ENCODE measurements at regions not wholly inside any gene's neighbourhood (a gene's known extent, or its start where the extent isn't known, plus 50 kb on each side); places are given as distances from the start of the nearest gene placed in this dataset.

DNA sequence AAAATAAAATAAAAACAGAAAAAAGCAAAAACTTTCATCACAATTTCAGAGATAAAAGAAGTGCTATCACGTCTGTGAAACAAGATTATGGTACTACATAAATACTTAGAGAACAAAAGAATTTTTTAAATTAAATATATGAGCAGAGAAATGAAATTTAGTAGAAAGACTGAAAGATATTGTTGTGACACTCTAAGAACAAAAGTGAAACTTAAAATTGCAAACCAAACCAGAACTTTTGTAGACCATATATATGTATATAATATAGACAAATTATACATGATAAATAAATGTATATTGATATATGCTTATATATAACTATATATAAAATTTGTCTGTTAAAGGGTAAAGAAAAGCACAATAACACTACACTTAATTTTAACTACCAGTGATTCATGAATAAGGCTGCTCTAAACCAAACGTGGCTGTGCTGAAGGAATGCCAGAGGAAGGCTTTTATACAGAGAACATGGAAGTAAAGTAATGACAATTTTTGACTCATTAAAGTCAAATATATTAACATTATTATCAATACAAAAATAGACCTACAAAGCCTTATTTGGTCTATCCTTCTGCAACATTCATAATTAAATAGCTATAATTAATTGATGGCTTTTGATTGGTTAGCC is 1516.7 kb upstream of the PCDH20 start:
- no peak for DNase-seq

DNA sequence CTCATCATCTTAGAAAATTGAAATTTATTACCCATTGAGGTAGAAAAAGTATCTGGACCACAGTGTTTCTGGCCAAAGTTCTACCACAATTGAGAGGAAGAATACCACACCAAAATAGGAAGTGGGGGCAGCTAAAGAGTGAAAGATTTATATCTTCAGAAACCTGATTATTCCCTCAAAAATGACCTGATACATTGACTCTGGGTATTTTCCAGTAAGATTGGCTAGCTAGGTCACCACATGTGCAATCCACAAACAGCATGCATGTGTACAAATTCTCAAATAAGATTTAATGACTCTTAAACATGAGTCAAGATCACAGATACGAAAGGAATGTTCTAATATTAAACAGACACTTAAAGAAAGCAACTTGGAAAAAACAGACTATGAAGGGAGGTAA is 1516.2 kb upstream of the PCDH20 start:
- no peak for DNase-seq

DNA sequence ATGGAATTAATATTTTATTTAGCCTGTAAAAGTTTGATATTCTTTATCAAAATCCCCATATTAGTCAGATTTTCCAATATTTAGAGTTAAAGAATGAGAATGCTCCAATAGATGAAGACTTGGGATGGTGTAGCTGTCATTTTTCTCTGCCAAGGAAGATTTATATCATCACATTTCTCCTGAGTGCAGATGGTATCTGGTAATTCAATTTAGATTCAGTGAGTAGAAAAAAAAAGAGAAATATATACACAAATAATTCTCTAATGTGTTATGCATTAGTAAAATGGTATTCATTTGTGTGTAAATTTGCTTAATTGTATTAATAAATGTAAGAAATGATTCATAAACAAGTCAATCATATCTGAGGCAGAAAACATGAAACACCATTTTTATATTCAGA is 1508.7 kb upstream of the PCDH20 start:
- DNase-seq: no peak

DNA sequence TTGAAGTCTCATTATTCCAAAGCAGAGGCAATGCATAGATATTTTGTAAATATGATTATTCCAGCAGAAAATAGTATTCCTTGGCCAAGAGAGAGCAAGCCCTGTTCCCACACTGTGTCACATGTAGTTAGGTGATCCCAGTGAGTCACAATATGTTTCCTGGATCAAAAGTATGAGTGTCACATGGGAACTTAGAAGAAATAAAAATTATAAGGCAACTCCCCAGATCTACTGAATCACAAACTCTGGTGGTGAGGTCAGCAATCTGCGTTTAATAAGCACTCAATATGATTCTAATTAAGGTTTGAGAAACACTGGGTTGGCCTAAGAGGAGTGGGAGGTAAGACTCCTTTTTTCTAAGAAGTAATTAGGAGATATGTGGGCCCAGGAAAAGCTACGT is 1504.5 kb upstream of the PCDH20 start:
- DNase-seq: no peak

DNA sequence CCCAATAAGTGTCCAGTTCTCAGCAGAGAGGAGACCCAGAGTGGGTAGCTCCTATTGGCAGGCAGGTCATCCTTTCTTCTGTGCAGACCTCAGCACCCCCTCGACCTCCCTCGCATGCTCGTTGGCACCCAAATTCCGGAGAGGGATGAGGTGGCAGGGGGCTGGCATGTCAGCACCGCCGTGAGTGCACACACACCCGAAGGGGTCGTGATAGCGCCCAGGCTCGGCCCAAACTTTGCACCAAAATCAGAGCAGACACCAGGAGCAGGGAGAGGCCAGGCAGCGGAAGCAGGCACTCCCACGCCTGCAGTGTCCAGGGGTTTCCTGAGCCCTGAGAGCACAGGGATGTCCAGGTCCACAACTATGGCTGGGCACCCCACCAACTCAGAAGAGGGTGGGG is 1503.8 kb upstream of the PCDH20 start:
- DNase-seq: no peak

DNA sequence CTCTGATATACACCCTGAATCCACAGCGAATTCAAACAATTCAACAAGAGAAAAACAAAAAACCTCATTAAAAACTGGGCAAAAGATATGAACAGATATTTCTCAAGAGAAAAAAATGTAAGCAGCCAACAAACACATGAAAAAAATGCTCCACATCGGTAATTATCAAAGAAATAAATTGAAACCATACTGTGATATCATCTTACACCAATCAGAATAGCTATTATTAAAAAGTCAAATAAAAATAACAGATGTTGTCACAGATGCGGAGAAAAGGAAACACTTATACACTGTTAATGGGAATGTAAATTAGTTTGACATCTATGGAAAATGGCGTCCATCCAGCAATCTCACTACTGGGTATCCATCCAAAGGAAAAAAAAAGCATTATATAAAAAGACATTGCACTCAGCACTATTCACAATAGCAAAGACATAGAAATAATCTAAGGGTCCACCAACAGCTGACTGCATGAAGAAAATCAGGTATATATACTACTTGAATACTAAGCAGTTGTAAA is 1495.0 kb upstream of the PCDH20 start:
- no peak for DNase-seq

DNA sequence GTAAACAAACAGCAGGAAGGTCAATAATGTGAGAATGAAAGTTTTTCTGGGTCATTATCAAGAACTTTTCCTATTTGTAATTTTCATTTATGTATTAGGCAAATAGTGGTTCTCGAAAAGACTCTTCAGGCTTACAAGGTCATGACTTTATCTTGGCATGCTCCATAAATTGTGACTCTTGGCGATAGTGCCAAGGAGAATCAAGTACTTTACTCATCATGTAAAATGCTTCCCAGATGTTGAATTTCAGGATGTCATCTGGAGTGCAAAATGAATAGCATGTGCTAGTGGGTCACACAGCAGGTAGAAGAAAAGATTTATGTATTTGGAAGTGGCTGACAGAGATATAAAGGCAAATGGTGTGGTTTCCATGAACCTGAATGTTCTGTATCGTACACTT is 1492.7 kb upstream of the PCDH20 start:
- no peak for DNase-seq

DNA sequence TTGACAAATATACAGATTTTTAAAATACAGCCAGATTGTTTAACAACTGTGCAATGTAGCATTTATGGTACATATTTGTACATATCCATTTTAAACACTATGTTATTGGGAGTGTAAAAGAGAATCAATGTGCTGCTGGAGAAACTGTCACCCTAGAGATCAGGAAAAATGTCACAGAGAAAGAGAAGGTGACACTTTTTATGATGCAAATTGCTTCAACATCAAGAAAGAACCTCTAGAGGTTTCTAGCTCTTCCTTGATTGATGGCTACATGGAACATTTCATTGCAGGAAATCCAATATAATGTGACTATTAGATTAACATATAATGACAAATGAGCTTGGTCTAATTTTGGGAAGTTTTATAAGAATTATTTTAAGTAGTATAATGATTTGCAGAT is 1491.2 kb upstream of the PCDH20 start:
- no peak for DNase-seq

DNA sequence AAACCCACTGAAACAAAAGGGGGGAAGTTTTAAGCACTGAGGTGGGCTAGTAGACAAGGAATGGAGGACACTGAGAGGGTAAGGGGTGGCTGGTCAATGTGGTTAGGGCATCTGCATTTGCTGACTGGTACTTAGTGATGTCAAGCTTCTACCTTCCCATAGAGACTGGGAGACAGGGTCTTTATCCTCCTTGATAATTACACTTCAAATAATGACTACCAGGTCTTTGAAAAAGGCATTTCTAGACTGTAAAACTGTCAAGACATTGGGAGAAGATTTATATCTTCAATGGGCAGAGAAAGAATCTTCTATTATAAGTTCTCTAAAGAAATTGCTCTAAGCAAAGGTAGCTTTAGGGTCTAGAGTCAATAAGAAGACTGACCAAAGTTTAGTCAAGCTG is 1490.8 kb upstream of the PCDH20 start:
- no peak for DNase-seq

DNA sequence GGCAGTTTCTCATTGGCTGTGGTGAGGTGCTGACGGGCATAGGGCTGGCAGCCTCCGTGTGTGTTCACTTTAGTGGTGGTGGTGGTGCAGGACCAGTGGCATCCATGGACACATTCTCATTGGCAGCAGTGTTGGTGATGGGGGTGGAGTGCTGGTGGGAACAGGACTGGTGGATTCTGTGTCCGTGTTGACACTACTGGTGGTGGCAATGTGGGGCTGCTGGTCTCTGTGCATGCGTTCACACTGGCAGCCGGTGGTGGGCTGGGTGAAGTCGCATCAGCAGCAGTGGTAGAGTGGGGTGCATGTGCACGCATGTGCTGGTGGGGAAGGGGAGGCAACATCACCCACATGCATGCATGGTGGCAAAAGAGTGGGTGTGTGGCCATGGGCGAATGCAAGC is 1471.4 kb upstream of the PCDH20 start:
- no peak for DNase-seq

DNA sequence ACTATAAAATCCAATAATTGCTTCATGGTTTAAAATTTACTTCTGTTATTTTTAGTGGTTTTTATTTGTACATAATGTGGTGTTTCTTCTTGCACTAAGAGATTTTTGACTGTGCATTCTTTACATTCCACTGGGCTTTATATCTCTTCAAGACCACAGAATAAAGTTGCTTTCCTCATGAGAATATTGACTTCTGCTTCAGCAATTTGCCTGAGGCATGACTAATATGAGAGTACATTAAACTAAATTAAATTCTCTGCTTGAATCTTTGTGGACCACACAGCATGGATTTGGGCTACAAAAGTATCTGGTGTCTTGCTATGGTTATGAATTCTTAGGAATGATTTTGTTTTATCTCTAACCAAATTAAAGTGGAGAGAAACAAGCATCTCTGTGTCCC is 1463.4 kb upstream of the PCDH20 start:
- no peak for DNase-seq

DNA sequence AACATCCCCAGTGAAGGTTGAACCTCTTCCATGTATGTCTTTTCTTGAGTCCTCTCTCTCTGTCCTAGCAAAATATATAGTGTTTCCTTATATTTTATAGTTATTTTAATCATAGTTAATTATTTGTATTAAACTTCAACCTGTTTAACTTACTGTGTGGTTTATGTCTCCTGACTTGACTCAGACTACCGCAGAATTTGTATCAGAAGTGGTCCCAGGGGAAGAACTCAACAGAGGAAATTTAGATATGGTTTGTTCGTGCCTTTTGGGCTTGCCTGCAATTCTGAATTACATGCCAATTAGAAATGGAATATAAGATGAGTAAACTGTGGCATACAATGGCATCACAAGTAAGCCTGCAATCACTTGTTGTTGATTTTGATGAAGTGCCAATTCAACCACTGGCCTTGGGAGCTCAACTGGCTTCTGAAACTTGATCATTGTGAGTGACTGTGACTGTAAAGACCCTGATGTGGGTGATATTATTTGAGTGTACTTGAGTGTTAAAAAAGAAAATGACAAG is 1459.5 kb upstream of the PCDH20 start:
- DNase-seq: no peak

DNA sequence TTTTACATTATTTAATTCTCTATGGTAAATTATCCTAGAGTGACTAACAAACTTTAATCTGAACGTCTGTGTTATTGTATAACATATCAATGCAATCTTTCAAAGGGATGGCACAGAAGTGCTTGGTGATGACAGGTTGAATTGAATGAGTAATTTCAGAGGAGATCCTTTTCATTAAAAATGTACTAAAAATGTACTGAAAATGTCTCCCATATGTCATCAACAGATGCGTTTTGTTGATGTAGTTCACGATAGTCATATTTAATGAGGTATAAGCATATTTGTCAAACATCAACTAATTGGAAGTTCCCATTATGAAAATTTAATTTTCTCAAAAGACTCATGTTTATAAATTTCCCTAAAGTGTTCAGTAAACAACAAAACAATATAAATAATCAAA is 1434.7 kb upstream of the PCDH20 start:
- DNase-seq: no peak

DNA sequence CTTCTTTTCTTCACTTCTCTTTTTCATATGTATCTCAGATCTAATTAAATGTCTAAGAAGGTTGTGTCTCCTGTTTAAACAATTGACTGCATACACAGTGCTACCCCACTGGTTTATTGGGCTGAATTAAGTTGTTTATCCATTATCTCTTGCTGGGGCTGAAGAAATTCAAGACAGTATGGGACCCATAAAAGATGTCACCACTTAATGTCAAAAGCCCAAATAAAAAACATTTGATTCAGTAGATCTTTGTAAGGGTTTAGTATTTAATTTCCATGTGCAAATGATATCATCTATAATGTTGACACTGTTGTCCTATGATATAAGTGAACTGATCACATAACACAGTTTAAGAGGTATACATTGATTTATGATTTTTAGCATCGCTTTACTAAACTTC is 1431.9 kb upstream of the PCDH20 start:
- no peak for DNase-seq

DNA sequence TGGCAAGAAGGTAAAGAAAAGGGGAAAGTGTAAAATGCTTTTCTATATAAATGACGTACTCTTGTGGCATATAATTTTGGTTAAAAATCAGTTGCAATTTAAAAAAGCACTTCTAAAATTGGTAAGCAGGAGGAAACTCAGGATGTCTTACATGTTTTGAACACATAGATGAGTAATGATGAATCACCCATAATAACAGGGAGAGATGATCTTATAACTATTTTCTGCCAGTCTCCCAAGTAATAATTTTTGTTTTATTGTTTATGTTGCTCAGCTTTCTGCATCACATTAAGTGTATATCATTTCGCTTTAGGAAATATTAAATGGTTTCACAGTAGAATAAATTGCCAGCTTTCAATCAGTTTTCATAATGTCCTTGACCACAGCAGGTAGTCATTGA is 1430.7 kb upstream of the PCDH20 start:
- no peak for DNase-seq

DNA sequence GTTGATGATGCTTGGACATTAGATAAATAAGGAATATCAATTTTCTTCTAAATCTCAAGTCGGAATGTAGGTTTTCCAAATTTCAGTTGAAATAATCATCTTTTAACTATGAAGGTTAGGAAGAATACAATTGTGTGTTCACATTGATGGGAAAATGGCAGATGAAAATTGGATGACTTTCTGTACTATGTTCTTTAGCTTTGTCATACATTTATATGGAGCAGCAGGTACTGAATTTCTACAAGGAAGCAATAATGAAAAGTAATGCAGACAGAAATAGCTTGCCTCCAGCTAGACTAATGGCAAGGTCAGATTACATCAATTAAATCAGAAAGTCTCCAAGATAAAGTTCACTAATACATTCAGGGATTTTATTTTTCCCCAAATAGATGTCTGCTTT is 1423.7 kb upstream of the PCDH20 start:
- DNase-seq: no peak

DNA sequence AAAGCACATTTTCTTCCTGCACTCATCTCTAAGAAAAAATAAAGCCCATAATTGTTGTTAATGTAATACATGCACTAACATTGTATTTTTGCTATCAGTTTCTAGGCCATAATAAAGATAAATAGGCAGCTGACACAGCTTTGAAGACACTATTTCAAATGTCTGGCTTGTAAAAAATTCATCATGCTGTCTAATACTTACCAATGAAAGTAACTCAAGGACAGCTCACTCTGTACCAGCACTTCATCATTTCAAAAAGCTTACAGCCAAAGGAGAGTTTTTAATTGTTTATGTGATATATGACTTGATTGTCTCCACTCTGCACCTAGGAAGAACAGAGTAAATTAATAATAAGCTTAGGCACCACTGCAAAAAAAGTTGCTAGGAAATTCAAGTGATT is 1423.3 kb upstream of the PCDH20 start:
- no peak for DNase-seq

DNA sequence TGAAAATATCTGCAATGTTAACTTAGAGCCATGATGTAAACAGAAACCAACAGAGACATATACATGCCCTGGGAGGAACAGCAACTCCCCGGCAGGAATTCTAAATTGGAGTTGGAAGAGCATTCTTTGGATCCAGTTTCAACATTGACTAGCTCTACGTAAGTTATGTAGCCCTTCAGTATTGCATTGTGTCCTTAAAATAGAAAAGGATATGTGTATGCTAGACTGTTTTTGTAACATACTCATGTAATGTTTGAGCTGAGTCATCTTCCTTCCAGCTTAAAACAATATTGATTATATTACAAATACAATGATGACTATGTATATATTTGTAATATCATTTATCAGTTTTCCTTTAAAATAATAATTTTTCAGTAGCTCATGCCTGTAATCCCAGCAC is 1422.2 kb upstream of the PCDH20 start:
- DNase-seq: no peak

DNA sequence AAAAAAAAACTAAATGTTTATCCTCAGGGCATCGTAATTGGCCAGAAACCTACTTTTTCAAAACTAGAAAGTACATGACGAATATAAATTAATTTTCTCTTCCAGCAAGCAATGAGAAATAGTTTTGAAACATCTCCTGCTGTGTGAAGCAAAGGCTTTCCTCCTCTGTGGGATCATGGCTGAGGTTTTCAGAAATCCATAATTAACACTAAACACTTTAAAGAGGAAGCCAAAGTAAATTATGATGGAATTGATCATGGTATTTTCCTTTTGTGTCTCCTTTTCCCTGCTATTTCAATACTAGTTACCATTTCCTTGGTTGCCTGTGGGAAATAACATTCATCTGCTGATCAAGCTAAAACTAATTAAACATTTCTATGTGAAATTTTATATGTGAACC is 1413.8 kb upstream of the PCDH20 start:
- DNase-seq: no peak

DNA sequence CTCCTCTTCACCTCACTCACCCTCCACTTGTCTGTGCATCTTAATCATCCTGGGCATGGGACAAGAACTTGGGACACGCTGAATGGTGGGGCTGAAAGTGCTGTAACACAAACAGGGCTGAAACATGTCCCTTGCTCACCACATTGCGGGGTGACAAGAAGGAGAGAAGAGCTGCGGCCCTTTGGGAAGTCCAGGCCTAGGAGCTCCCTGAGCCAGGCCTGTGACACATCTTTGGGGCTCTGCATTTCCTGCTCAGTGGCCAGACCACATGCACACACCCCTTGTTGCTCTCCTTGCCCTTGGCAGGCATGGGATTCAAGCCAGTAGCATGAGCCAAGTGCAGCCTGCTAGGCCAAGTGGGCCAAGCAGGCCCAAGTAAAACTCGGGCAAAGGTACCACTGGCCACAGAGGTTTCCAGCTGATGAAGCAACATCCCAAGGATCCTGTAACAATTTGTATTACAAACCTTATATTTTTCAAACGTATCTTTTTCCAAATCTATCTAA is 1384.3 kb upstream of the PCDH20 start:
- DNase-seq: no peak

DNA sequence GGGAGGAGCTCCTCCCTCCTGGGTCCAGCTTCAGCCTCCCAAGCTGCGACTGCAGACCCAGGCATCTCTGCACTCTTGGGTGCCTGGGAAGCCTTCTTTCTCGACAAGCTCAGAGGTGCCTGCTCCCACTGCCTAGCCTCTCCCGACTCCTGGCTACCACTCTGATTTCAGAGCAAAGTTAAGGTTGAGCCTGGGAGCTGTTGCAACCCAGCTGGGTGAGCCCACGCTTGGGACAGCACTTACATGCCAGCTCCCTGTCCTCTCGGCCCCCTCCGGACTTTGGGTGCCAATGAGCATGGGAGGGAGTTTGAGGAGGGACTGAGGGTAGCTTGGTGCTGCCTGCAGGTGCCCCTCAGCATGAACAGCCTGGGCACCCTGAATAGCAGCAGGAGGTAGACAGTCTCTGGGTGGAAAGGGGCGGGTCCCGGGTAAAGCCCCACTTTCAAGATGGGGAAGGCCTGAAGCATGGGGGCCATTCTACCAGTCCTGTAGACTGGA is 1383.4 kb upstream of the PCDH20 start:
- no peak for DNase-seq

DNA sequence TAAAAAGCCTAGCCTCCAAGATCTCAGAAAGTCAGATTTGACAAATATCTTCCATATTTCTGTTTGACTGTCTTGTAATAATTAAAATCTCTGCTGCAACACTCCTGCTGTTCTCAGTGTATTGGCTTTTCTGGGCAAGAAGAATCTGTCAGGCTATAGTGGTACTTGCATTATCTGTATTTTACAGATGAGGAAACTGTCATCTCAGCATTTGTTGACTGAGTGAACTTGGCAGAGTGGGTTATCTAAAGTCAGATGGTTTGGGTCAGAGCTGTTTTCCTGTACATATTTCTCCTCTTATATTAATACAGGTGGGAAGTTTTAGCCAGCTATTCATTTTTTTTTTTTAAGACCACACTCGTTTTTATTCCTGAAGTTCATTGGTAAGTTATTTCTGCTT is 1378.2 kb upstream of the PCDH20 start:
- DNase-seq: no peak

DNA sequence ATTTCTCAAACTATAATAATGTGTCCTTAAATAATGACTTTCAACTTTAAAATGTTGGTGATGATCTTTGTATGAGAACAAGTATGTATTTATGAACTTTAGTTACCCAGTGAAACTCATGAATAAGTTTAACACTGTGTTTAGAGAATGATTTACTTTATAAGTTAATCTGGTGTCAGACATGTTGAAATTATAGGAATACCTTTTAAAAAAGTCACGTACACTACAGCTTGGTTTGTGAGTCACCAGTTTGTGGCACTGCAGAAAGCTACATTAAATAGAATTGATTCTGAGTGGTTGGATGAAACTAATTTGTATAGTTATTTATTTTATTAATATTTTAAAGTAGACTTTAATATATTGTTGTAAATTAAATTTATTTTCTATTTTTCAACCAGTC is 1366.2 kb upstream of the PCDH20 start:
- DNase-seq: no peak

DNA sequence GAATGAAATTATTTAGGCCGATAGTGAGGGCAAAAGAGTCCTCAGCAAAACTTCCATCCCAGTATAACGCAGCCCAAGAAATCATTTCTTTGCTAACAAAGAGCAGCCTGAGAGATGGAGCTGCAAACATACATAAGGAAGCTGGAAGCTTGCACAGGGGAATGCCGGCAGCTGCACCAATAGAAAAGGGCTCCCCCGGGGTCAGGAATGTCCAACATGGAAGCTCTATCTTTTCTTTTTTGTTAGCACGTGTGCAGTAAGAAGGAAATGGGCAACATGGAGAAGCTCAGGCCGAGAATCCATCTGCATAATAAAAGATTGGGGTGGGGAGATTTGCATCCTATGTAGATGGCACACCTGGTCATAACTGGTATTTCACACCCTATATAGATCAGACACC is 1363.5 kb upstream of the PCDH20 start:
- no peak for DNase-seq

DNA sequence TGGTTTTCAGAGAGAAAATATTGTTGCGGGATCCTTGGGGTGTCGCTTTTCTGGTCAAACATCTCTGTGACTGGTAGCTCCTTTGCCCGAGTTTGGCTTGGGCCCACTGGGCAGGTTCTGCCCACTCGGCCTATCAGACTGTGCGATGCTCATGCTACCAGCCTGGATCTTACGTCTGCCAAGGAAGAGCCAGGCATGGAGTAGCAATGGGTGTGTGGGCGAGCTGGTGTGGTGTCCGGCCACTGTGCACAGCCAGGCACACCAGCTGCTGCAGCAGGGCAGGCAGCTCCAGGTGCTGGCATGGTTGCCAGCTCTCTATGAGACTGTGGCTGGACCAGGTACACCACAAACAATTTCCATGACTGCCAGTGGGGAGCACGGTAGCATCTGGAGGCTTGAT is 1351.8 kb upstream of the PCDH20 start:
- no peak for DNase-seq

Data from NCI-H1694 (cell line).